ENCODE measurements at regions not wholly inside any gene's neighbourhood (a gene's known extent, or its start where the extent isn't known, plus 50 kb on each side); places are given as distances from the start of the nearest gene placed in this dataset.
A peak's percentile ranks its signal among the peaks of the same experiment; 100 is the strongest.

DNA sequence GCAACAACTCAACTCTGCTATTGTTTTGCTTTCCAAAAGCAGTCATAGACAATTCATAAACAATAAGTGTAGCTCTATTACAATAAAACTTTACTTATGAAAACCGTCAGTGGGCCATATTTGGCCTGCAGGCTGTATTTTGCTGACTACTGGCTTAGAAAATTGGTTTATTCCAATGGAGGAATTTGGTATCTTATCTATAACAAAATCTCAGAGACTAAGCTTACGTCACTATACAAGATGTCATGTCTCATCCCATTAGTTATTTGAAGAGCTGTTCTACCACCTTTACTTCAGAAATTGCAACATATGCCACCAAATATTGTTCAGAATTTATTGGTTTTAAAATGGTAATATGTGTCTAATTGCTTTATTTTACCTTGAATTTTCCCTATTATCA lies 436.9 kb downstream of the HTR1B start:
- TF ChIP-seq, protein P1, sequence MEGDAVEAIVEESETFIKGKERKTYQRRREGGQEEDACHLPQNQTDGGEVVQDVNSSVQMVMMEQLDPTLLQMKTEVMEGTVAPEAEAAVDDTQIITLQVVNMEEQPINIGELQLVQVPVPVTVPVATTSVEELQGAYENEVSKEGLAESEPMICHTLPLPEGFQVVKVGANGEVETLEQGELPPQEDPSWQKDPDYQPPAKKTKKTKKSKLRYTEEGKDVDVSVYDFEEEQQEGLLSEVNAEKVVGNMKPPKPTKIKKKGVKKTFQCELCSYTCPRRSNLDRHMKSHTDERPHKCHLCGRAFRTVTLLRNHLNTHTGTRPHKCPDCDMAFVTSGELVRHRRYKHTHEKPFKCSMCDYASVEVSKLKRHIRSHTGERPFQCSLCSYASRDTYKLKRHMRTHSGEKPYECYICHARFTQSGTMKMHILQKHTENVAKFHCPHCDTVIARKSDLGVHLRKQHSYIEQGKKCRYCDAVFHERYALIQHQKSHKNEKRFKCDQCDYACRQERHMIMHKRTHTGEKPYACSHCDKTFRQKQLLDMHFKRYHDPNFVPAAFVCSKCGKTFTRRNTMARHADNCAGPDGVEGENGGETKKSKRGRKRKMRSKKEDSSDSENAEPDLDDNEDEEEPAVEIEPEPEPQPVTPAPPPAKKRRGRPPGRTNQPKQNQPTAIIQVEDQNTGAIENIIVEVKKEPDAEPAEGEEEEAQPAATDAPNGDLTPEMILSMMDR (IDR thresholded peaks at IDR 0.05; ENCODE audit: poor library complexity, severe bottlenecking), result no peak
- H3K4me1 ChIP-seq (ENCODE audit: insufficient read depth, poor library complexity, severe bottlenecking), result no peaks in the 10 kb centered on the region
- H3K36me3 ChIP-seq (ENCODE audit: low read depth), result no peaks in the 10 kb centered on the region
- ATAC-seq (ENCODE audit: low read depth) (no peak), DNase-seq (ENCODE audit: low spot score) (no peak)
- H3K9me3 ChIP-seq (ENCODE audit: severe bottlenecking), result no peaks in the 10 kb centered on the region
- no peak overlapping the region for H3K4me3 ChIP-seq (ENCODE audit: severe bottlenecking)
- no peak overlapping the region for H3K27ac ChIP-seq (ENCODE audit: poor library complexity, severe bottlenecking)
- no peaks in the 10 kb centered on the region for H3K27me3 ChIP-seq (ENCODE audit: insufficient read depth, poor library complexity, severe bottlenecking)

DNA sequence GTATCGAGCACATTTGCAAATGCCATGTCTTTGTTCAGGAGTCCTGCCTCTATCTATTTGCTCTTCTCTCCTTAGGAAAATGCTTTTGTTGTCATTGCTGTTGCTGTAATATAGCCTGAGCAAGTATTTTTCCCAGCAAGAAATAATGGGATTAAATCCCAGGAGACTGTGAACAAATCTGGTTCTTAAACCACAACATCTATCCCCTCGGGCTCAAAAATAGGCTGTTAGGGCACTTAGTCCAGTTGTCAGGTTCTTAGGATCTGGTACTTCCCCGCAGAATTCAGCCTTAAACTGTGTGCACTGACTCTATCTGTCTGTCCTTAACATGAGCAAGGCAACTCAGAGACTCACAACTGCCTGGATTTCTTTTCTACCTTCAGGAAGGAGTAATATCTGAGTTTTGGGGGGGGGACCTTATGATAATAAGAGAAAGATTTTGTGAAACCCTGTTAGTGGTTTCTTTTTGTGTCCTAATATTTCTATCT lies 437.5 kb downstream of the HTR1B start:
- TF ChIP-seq, protein P1 (IDR thresholded peaks at IDR 0.05; ENCODE audit: poor library complexity, severe bottlenecking), result no peak
- Histone ChIP-seq H3K27me3 (ENCODE audit: insufficient read depth, poor library complexity, severe bottlenecking) (no peaks in the 10 kb centered on the region), H3K36me3 (ENCODE audit: low read depth) (no peaks in the 10 kb centered on the region), H3K9me3 (ENCODE audit: severe bottlenecking) (no peaks in the 10 kb centered on the region), H3K4me1 (ENCODE audit: insufficient read depth, poor library complexity, severe bottlenecking) (no peaks in the 10 kb centered on the region), H3K4me3 (ENCODE audit: severe bottlenecking) (no peak overlapping the region), H3K27ac (ENCODE audit: poor library complexity, severe bottlenecking) (no peak overlapping the region)
- ATAC-seq (ENCODE audit: low read depth) (no peak), DNase-seq (ENCODE audit: low spot score) (no peak)

DNA sequence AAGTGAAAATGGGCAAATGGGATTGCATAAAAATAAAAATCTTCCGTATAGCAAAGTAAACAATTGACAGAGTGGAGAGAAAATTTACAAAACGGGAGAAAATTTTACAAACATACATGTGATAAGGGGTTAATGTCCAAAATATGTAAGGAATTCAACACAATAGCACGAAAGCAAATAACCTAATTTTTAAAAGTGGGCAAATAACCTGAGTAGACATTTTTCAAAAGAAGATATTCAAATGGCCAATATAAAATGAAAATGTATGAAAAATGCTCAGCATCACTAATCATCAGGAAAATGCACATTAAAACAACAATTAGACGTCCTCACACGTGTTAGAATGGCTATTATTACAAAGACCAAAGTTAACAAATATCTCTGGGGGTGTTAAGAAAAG lies 441.5 kb downstream of the HTR1B start:
- ATAC-seq (ENCODE audit: low read depth), result no peak
- Histone ChIP-seq H3K4me3 (ENCODE audit: severe bottlenecking) (no peak overlapping the region), H3K36me3 (ENCODE audit: low read depth) (no peaks in the 10 kb centered on the region)

DNA sequence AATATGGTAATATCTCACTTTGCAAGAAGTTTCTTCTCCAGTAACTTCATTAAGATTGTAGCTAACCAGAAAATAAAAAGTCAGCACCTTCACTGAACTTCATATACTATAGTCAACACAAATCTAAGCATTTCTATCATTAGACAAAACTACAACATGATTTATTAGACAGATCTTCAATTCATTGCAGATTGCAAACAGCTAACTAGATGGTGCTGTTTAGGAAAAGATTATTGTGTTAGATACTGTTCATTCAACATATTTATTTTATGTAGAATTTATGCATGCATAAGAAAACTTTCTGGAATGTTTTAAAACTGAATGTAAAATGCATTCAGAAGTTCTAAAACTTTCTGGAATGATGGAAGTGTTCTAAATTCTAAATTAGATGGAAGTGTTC lies 442.1 kb downstream of the HTR1B start:
- ATAC-seq (ENCODE audit: low read depth) (no peak), DNase-seq (ENCODE audit: low spot score) (no peak)
- Histone ChIP-seq H3K36me3 (ENCODE audit: low read depth) (no peaks in the 10 kb centered on the region), H3K4me1 (ENCODE audit: insufficient read depth, poor library complexity, severe bottlenecking) (no peaks in the 10 kb centered on the region), H3K27me3 (ENCODE audit: insufficient read depth, poor library complexity, severe bottlenecking) (no peaks in the 10 kb centered on the region), H3K4me3 (ENCODE audit: severe bottlenecking) (no peak overlapping the region), H3K27ac (ENCODE audit: poor library complexity, severe bottlenecking) (no peak overlapping the region), H3K9me3 (ENCODE audit: severe bottlenecking) (no peaks in the 10 kb centered on the region)
- TF ChIP-seq, protein P1 (IDR thresholded peaks at IDR 0.05; ENCODE audit: poor library complexity, severe bottlenecking), result peak; percentile 35

More for the DNA sequence above, 441.5 kb downstream of the HTR1B start:
- TF ChIP-seq, protein P1 (IDR thresholded peaks at IDR 0.05; ENCODE audit: poor library complexity, severe bottlenecking), result no peak
- Histone ChIP-seq H3K27me3 (ENCODE audit: insufficient read depth, poor library complexity, severe bottlenecking) (no peaks in the 10 kb centered on the region), H3K27ac (ENCODE audit: poor library complexity, severe bottlenecking) (no peak overlapping the region), H3K9me3 (ENCODE audit: severe bottlenecking) (no peaks in the 10 kb centered on the region), H3K4me1 (ENCODE audit: insufficient read depth, poor library complexity, severe bottlenecking) (no peaks in the 10 kb centered on the region)
- no peak for DNase-seq (ENCODE audit: low spot score)

DNA sequence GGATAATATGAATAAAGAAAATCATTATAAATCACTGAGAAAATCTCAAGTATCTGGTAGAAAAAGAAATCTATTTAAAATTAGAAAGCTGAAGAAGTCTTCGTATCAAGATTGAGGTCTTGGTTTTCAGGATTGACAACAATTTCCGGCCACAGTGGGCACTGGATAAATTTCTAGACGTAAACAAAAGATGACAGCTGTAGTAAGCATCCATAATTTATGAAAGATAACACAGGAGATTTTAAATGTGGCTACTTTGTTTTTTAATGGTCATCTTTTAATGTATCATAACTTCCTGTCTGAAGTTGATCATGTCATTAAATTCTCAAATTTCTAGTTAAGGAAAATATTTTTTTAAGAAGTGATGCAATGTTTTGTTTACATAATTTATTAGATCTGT lies 444.2 kb downstream of the HTR1B start:
- Histone ChIP-seq H3K4me1 (ENCODE audit: insufficient read depth, poor library complexity, severe bottlenecking) (no peaks in the 10 kb centered on the region), H3K27ac (ENCODE audit: poor library complexity, severe bottlenecking) (no peak overlapping the region), H3K9me3 (ENCODE audit: severe bottlenecking) (no peaks in the 10 kb centered on the region), H3K27me3 (ENCODE audit: insufficient read depth, poor library complexity, severe bottlenecking) (no peaks in the 10 kb centered on the region), H3K36me3 (ENCODE audit: low read depth) (no peaks in the 10 kb centered on the region), H3K4me3 (ENCODE audit: severe bottlenecking) (no peak overlapping the region)
- ATAC-seq (ENCODE audit: low read depth), result no peak
- TF ChIP-seq, protein P1 (IDR thresholded peaks at IDR 0.05; ENCODE audit: poor library complexity, severe bottlenecking), result no peak
- no peak for DNase-seq (ENCODE audit: low spot score)

Measured in RWPE2 (cell line).